Gastroesophageal sphincter (tissue), 3 donors: ENCODE measurements at regions not wholly inside any gene's neighbourhood (a gene's known extent, or its start where the extent isn't known, plus 50 kb on each side); places are given as distances from the start of the nearest gene placed in this dataset.

Experiments used
- EP300 ChIP-seq: sonication (generic); formaldehyde crosslinking; IDR thresholded peaks from one replicate; pipeline ENCODE4 v1.6.1; 2017; ENCODE audit warnings: antibody characterized with exemption, mild to moderate bottlenecking
- POLR2A ChIP-seq, 2 donors: fragments of 450-650 bp; IDR thresholded peaks; one replicate each; pipeline ENCODE4 v1.6.1; 2017; ENCODE audit warnings: antibody characterized with exemption in 2 of 2, mild to moderate bottlenecking in 2 of 2, moderate library complexity in 1 of 2
- TF ChIP-seq, protein P1 (sequence below), 4 experiments: fragments of 200-600 bp in 2 of 4; fragments of 450-650 bp in 2 of 4; sonication (generic) in 1 of 4; IDR thresholded peaks; one replicate each; pipeline ENCODE4 v1.5.1; 2017 to 2019; ENCODE audit warnings: antibody characterized with exemption in 4 of 4, mild to moderate bottlenecking in 2 of 4, moderate library complexity in 2 of 4

DNA sequence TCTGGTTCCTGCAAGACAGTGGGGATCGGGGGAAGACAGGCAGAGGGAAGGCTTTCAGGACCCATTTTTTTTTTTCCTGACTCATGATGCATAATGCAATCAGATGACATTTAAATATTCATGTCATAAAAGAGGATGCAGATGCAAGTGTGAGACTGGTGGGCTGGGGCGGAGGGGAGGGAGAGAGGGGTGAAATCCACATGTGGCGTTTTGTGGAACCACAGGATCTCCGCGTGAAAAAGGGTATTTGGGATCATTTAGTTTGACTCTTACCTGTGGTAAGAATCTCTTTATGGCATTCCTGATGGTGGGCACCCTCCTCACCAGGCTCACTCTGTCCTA is 249.3 kb upstream of the CSF3R start:
- TF ChIP-seq, protein P1, sequence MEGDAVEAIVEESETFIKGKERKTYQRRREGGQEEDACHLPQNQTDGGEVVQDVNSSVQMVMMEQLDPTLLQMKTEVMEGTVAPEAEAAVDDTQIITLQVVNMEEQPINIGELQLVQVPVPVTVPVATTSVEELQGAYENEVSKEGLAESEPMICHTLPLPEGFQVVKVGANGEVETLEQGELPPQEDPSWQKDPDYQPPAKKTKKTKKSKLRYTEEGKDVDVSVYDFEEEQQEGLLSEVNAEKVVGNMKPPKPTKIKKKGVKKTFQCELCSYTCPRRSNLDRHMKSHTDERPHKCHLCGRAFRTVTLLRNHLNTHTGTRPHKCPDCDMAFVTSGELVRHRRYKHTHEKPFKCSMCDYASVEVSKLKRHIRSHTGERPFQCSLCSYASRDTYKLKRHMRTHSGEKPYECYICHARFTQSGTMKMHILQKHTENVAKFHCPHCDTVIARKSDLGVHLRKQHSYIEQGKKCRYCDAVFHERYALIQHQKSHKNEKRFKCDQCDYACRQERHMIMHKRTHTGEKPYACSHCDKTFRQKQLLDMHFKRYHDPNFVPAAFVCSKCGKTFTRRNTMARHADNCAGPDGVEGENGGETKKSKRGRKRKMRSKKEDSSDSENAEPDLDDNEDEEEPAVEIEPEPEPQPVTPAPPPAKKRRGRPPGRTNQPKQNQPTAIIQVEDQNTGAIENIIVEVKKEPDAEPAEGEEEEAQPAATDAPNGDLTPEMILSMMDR (IDR thresholded peaks at IDR 0.05): no peak
- TF ChIP-seq POLR2A (IDR thresholded peaks at IDR 0.05): no peak
- no peak for TF ChIP-seq EP300
